Erythroblast (primary cell): ENCODE measurements at regions not wholly inside any gene's neighbourhood (a gene's known extent, or its start where the extent isn't known, plus 50 kb on each side); places are given as distances from the start of the nearest gene placed in this dataset.
"Not testable (repeated sequence)": the region's sequence is repeated elsewhere in the genome, so short reads cannot be mapped to it uniquely, and the experiment has no call there.

Experiments
- GATA1 ChIP-seq: IDR thresholded peaks from 2 replicates; pipeline ENCODE4 v1.6.1; 2011; ENCODE audit warnings: low read depth, mild to moderate bottlenecking, control low read depth, low read length, moderate library complexity
- POLR2A ChIP-seq: IDR thresholded peaks from 2 replicates; pipeline ENCODE4 v1.6.1; 2011; ENCODE audit warnings: mild to moderate bottlenecking, low read length

- not testable (repeated sequence) for TF ChIP-seq POLR2A, GATA1
Observed at GRCh38 chr10:109652612-109653011, 270.7 kb downstream of the XPNPEP1 start.
